Tibial nerve (tissue), 4 donors: ENCODE measurements at regions not wholly inside any gene's neighbourhood (a gene's known extent, or its start where the extent isn't known, plus 50 kb on each side); places are given as distances from the start of the nearest gene placed in this dataset.

Experiments used
- DNase-seq, 2 donors: peaks; one replicate each; pipeline ENCODE4 v3.0.0-alpha.2; 2019; ENCODE audit warnings: low spot score in 2 of 2
- H3K27ac ChIP-seq, 4 donors: fragments of 200-600 bp; sonication (generic) in 3 of 4; one replicate each; pipeline ENCODE4 v1.5.1; 2017 to 2019; ENCODE audit warnings: mild to moderate bottlenecking in 1 of 4
- H3K27me3 ChIP-seq, 2 donors: fragments of 200-600 bp; sonication (generic) in 1 of 2; one replicate each; pipeline versions ENCODE4 v1.5.1 to v1.6.0; 2017 to 2019
- H3K36me3 ChIP-seq, 3 donors: fragments of 200-600 bp; sonication (generic); one replicate each; pipeline ENCODE4 v1.5.1; 2018 to 2019
- H3K4me1 ChIP-seq, 4 donors: fragments of 200-600 bp; sonication (generic) in 3 of 4; one replicate each; pipeline ENCODE4 v1.5.1; 2017 to 2019
- H3K4me3 ChIP-seq, 4 donors: fragments of 200-600 bp; sonication (generic) in 3 of 4; one replicate each; pipeline ENCODE4 v1.5.1; 2017 to 2019; ENCODE audit warnings: mild to moderate bottlenecking in 1 of 4, moderate library complexity in 1 of 4
- H3K9me3 ChIP-seq, 4 donors: fragments of 200-600 bp; sonication (generic) in 3 of 4; one replicate each; pipeline ENCODE4 v1.5.1; 2017 to 2019
- EP300 ChIP-seq, 2 donors: sonication (generic); formaldehyde crosslinking; IDR thresholded peaks; one replicate each; pipeline ENCODE4 v1.6.1; 2017; ENCODE audit warnings: antibody characterized with exemption in 2 of 2, mild to moderate bottlenecking in 1 of 2
- POLR2A ChIP-seq, 2 donors: fragments of 450-650 bp; IDR thresholded peaks; one replicate each; pipeline ENCODE4 v1.6.1; 2017; ENCODE audit warnings: antibody characterized with exemption in 2 of 2, mild to moderate bottlenecking in 2 of 2, moderate library complexity in 2 of 2
- WGBS, 2 donors: methylation state at CpG; one replicate each; pipeline ENCODE4 v1.1.5; 2018; 5-methylcytosine and 5-hydroxymethylcytosine counted together
- TF ChIP-seq, protein P1 (sequence below), 5 experiments: fragments of 200-600 bp in 3 of 5; fragments of 450-650 bp in 2 of 5; sonication (generic) in 3 of 5; IDR thresholded peaks; one replicate each; pipeline ENCODE4 v1.5.1; 2016 to 2019; ENCODE audit warnings: antibody characterized with exemption in 5 of 5, mild to moderate bottlenecking in 3 of 5, moderate library complexity in 2 of 5

GRCh38 chr2:163341426-163341825 lies 394.4 kb downstream of the FIGN start:
- Histone ChIP-seq H3K4me1 (peaks cover 0 to 2% (median 0%) of the 10 kb centered on the region in 4 donors), H3K4me3 (no peak overlapping the region), H3K27me3 (no peaks in the 10 kb centered on the region), H3K27ac (no peak overlapping the region), H3K9me3 (no peaks in the 10 kb centered on the region), H3K36me3 (no peaks in the 10 kb centered on the region)
- 44 to 57% methylated on average over 2 of the region's 2 CpGs for WGBS, 2 donors
- TF ChIP-seq EP300 (IDR thresholded peaks at IDR 0.05), result no peak
- TF ChIP-seq, protein P1, sequence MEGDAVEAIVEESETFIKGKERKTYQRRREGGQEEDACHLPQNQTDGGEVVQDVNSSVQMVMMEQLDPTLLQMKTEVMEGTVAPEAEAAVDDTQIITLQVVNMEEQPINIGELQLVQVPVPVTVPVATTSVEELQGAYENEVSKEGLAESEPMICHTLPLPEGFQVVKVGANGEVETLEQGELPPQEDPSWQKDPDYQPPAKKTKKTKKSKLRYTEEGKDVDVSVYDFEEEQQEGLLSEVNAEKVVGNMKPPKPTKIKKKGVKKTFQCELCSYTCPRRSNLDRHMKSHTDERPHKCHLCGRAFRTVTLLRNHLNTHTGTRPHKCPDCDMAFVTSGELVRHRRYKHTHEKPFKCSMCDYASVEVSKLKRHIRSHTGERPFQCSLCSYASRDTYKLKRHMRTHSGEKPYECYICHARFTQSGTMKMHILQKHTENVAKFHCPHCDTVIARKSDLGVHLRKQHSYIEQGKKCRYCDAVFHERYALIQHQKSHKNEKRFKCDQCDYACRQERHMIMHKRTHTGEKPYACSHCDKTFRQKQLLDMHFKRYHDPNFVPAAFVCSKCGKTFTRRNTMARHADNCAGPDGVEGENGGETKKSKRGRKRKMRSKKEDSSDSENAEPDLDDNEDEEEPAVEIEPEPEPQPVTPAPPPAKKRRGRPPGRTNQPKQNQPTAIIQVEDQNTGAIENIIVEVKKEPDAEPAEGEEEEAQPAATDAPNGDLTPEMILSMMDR (IDR thresholded peaks at IDR 0.05), result no peak
- TF ChIP-seq POLR2A (IDR thresholded peaks at IDR 0.05), result no peak
- no peak for DNase-seq

DNA sequence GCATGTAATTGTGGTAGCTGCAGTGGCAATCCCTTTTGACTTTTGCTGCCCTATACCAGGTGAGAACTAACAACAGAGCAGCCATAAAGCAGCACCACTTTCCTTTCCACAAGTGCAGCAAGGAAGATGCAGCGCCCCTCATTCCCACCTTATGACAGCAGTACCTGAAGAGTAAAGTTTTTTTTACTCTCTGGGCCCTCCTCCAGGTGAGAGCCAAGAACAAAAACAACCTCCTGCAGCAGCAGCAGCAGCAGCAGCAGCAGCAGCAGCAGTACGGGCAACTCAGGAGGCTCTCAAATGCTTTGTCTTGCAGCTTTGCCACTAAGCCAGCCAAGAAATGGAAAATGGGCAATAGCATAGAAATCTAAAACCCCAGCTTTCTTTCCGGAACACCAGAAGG lies 397.5 kb downstream of the FIGN start:
- Histone ChIP-seq H3K27me3 (no peaks in the 10 kb centered on the region), H3K36me3 (no peaks in the 10 kb centered on the region), H3K9me3 (no peaks in the 10 kb centered on the region), H3K4me3 (no peak overlapping the region), H3K27ac (no peak overlapping the region), H3K4me1 (no peaks in the 10 kb centered on the region)
- WGBS, 2 donors, result 88 to 96% methylated on average over 3 of the region's 3 CpGs
- DNase-seq, result no peak
- no peak for TF ChIP-seq EP300 (IDR thresholded peaks at IDR 0.05)
- no peak for TF ChIP-seq POLR2A (IDR thresholded peaks at IDR 0.05)
- TF ChIP-seq, protein P1 (IDR thresholded peaks at IDR 0.05), result no peak

DNA sequence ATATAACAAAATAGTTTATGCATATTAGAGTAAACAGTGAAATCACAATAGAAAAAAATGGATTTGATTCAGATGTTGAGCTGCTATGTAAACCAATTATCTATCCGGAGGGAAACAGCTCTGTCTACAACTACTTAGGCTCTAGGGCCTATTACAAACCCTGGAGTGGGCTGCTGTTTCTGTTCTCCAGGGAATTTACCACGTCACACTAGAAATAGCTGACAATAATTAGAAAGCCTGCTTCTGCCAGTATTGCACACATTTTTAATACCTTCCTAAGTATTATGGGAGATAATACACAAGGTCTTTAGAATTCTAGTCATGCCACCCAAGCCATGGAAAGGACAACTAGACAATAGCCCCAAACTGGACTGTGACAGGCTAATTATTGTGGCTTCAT lies 411.1 kb downstream of the FIGN start:
- H3K27me3 ChIP-seq, result no peaks in the 10 kb centered on the region
- TF ChIP-seq EP300 (IDR thresholded peaks at IDR 0.05) (no peak), POLR2A (IDR thresholded peaks at IDR 0.05) (no peak)
- TF ChIP-seq, protein P1 (IDR thresholded peaks at IDR 0.05), result no peak
- no peak overlapping the region for H3K4me3 ChIP-seq
- H3K9me3 ChIP-seq, result no peaks in the 10 kb centered on the region
- H3K36me3 ChIP-seq, result no peaks in the 10 kb centered on the region
- DNase-seq, result no peak
- WGBS, 2 donors, result 54 to 64% methylated on average over 2 of the region's 2 CpGs
- H3K27ac ChIP-seq, result no peak overlapping the region
- H3K4me1 ChIP-seq, result no peaks in the 10 kb centered on the region

GRCh38 chr2:163319006-163319405 lies 416.8 kb downstream of the FIGN start:
- TF ChIP-seq, protein P1 (IDR thresholded peaks at IDR 0.05), result no peak
- TF ChIP-seq POLR2A (IDR thresholded peaks at IDR 0.05) (no peak), EP300 (IDR thresholded peaks at IDR 0.05) (no peak)
- no peaks in the 10 kb centered on the region for H3K36me3 ChIP-seq
- no peak overlapping the region for H3K27ac ChIP-seq
- no peak for DNase-seq
- 83 to 87% methylated on average over 2 of the region's 2 CpGs for WGBS, 2 donors
- H3K9me3 ChIP-seq, result no peaks in the 10 kb centered on the region
- no peaks in the 10 kb centered on the region for H3K27me3 ChIP-seq
- H3K4me1 ChIP-seq, result no peaks in the 10 kb centered on the region
- H3K4me3 ChIP-seq, result no peak overlapping the region

DNA sequence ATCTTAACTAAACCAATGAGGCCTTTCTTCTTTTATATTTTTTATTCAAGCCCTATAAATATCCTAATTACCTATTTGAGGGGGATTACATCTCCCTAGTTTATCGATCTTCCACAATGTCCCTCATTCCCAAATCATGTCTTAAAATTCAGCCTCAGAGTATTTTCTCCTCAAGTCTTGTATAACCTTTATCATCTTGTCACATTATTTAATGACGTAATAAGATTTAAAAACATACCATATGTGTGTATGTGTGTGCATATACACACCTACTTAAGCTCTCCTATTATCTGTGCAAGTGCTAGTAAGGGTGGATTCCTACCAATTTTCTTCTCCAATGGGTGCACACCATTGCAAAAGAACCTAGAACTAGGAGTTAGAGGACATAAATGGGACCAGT lies 421.1 kb downstream of the FIGN start:
- Histone ChIP-seq H3K27ac (no peak overlapping the region), H3K4me1 (no peaks in the 10 kb centered on the region), H3K36me3 (no peaks in the 10 kb centered on the region), H3K4me3 (no peak overlapping the region), H3K9me3 (no peaks in the 10 kb centered on the region), H3K27me3 (no peaks in the 10 kb centered on the region)
- WGBS, 2 donors, result 91 to 94% methylated on average over 2 of the region's 2 CpGs
- TF ChIP-seq, protein P1 (IDR thresholded peaks at IDR 0.05), result no peak
- TF ChIP-seq POLR2A (IDR thresholded peaks at IDR 0.05), result no peak
- no peak for TF ChIP-seq EP300 (IDR thresholded peaks at IDR 0.05)
- no peak for DNase-seq
